ENCODE measurements at regions not wholly inside any gene's neighbourhood (a gene's known extent, or its start where the extent isn't known, plus 50 kb on each side); places are given as distances from the start of the nearest gene placed in this dataset.

GRCh38 chr2:167368371-167368770 lies 480.1 kb downstream of the XIRP2 start:
- no peak for TF ChIP-seq CSRNP3 (CRISPR knock-in tag; IDR thresholded peaks at IDR 0.05)
- TF ChIP-seq POU6F1 (CRISPR knock-in tag; IDR thresholded peaks at IDR 0.05; ENCODE audit: borderline replicate concordance, low read depth), result no peak

All from SK-N-SH treated with all-trans-retinoic acid at 6 μM for 48 hours (cell line).